ENCODE measurements at regions not wholly inside any gene's neighbourhood (a gene's known extent, or its start where the extent isn't known, plus 50 kb on each side); places are given as distances from the start of the nearest gene placed in this dataset.

GRCh38 chr13:73223372-73223781, 164.6 kb downstream of the KLF5 start:
- Histone ChIP-seq H3K27ac (ENCODE audit: insufficient read depth, low read depth, low read length, poor library complexity, severe bottlenecking) (no peak overlapping the region), H3K27me3 (ENCODE audit: control insufficient read depth, insufficient read depth, low read length, poor library complexity, severe bottlenecking) (no peaks in the 10 kb centered on the region), H3K36me3 (ENCODE audit: control insufficient read depth, insufficient read depth, low read length) (no peaks in the 10 kb centered on the region), H3K4me3 (ENCODE audit: insufficient read depth, low read depth, low read length) (no peak overlapping the region), H3K4me1 (ENCODE audit: control insufficient read depth, insufficient read depth, low read length) (no peaks in the 10 kb centered on the region), H3K9me3 (ENCODE audit: control insufficient read depth, low read length) (no peaks in the 10 kb centered on the region)
- 79 to 81% methylated on average over 5 of the region's 5 CpGs for WGBS, 2 experiments

DNA sequence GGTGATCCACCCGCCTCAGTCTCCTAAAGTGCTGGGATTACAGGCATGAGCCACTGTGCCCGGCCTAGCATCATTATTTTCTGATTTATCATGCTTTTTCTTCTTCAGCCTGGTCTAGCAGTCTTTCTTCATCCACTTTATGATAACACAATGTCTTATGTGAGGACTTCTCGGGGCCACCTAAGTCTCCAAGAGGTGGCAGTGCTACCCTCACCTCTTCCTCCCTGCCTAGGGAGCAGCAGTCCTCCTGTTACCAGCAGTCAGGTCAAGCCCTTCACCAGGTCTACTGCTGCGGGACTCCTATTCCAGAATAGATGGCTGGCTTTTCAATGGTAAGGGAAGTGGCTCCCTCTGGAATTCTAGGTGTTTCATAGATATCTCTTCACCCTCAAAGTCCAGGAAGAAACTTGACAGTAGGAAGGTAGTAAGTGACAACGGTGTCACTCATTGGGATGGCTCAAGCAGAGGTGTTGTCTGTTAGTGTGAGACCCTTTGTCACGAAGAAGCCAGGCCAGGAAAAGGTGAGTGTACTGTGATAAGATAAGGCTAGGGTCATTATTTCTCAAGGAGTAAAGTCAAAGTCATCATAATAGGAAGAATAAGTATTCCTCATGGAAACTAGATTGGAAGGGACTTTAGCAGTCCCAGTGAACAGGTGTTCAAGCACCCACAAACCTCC, 164.0 kb downstream of the KLF5 start:
- Histone ChIP-seq H3K9me3 (ENCODE audit: control insufficient read depth, low read length) (no peaks in the 10 kb centered on the region), H3K4me3 (ENCODE audit: insufficient read depth, low read depth, low read length) (no peak overlapping the region), H3K27me3 (ENCODE audit: control insufficient read depth, insufficient read depth, low read length, poor library complexity, severe bottlenecking) (no peaks in the 10 kb centered on the region), H3K36me3 (ENCODE audit: control insufficient read depth, insufficient read depth, low read length) (no peaks in the 10 kb centered on the region), H3K4me1 (ENCODE audit: control insufficient read depth, insufficient read depth, low read length) (no peaks in the 10 kb centered on the region), H3K27ac (ENCODE audit: insufficient read depth, low read depth, low read length, poor library complexity, severe bottlenecking) (no peak overlapping the region)
- 89 to 94% methylated on average over 6 of the region's 6 CpGs for WGBS, 2 experiments

DNA sequence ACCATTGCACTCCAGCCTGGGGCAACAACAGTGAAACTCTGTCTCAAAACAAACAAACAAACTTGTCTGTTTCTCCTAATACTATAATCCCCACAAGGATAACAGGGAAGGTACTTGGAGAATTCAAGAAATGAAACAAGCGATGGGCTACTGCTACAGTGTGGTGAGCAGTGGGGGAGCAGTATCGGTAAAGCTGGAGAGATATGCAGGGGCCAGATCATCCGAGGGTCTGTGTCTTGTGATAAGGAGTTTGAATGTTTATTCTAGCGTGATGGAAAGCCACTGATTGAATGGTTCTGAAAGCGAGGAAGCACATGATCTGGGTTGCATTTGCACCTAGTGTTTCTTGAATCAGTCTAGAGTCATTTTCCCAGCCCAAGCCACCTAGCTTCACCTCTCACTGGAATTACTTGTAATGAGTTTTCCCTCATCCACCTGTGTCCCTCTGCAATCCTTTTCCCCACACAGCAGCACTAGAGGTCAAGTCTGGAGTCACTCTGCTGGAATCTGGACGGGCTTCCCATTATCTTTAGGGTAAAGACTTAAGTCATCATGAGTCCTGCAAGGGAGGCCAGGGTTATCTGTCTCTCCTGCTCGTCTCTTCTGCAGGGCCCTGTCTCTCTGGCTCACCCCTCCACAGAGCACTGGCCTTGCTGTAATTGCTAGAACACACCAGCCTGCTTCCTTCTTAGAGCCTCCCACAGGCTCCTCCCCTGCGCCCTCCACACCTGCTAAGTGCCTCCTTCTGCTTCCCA, 162.3 kb downstream of the KLF5 start:
- Histone ChIP-seq H3K36me3 (ENCODE audit: control insufficient read depth, insufficient read depth, low read length) (no peaks in the 10 kb centered on the region), H3K4me3 (ENCODE audit: insufficient read depth, low read depth, low read length) (no peak overlapping the region), H3K4me1 (ENCODE audit: control insufficient read depth, insufficient read depth, low read length) (no peaks in the 10 kb centered on the region), H3K9me3 (ENCODE audit: control insufficient read depth, low read length) (no peaks in the 10 kb centered on the region), H3K27me3 (ENCODE audit: control insufficient read depth, insufficient read depth, low read length, poor library complexity, severe bottlenecking) (no peaks in the 10 kb centered on the region), H3K27ac (ENCODE audit: insufficient read depth, low read depth, low read length, poor library complexity, severe bottlenecking) (no peak overlapping the region)
- WGBS, 2 experiments, result 75 to 80% methylated on average over 8 of the region's 8 CpGs

- no peaks in the 10 kb centered on the region for H3K27me3 ChIP-seq (ENCODE audit: control insufficient read depth, insufficient read depth, low read length, poor library complexity, severe bottlenecking)
Observed at GRCh38 chr13:73218181-73218580, 159.4 kb downstream of the KLF5 start.

GRCh38 chr13:73216381-73216831, 157.6 kb downstream of the KLF5 start:
- WGBS, 2 experiments, result 90 to 92% methylated on average over 5 of the region's 5 CpGs
- no peak overlapping the region for H3K27ac ChIP-seq (ENCODE audit: insufficient read depth, low read depth, low read length, poor library complexity, severe bottlenecking)
- H3K4me3 ChIP-seq (ENCODE audit: insufficient read depth, low read depth, low read length), result no peak overlapping the region
- no peaks in the 10 kb centered on the region for H3K4me1 ChIP-seq (ENCODE audit: control insufficient read depth, insufficient read depth, low read length)
- H3K27me3 ChIP-seq (ENCODE audit: control insufficient read depth, insufficient read depth, low read length, poor library complexity, severe bottlenecking), result no peaks in the 10 kb centered on the region
- no peaks in the 10 kb centered on the region for H3K36me3 ChIP-seq (ENCODE audit: control insufficient read depth, insufficient read depth, low read length)
- H3K9me3 ChIP-seq (ENCODE audit: control insufficient read depth, low read length), result no peaks in the 10 kb centered on the region

More at GRCh38 chr13:73218181-73218580, 159.4 kb downstream of the KLF5 start:
- no peaks in the 10 kb centered on the region for H3K4me1 ChIP-seq (ENCODE audit: control insufficient read depth, insufficient read depth, low read length)
- WGBS, 2 experiments, result 82 to 95% methylated on average over 1 of the region's 1 CpG
- no peaks in the 10 kb centered on the region for H3K36me3 ChIP-seq (ENCODE audit: control insufficient read depth, insufficient read depth, low read length)
- H3K27ac ChIP-seq (ENCODE audit: insufficient read depth, low read depth, low read length, poor library complexity, severe bottlenecking), result no peak overlapping the region
- H3K9me3 ChIP-seq (ENCODE audit: control insufficient read depth, low read length), result no peaks in the 10 kb centered on the region
- no peak overlapping the region for H3K4me3 ChIP-seq (ENCODE audit: insufficient read depth, low read depth, low read length)

DNA sequence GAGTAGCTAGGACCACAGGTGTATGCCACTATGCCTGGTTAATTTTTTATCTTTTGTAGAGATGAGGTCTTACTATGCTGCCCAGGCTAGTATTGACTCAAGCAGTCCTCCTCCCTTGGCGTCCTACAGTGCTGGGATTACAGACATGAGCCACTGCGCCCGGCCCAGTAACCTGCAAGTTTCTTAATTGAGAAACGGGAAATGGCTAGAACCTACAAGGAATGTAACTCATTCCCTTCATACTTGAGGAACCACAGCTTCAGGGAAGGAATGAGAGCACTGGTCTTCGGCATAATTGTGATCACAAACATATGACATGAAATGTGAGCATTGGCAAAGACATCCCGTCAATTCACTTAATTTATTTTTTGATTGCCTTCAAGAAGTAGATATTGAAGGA, 157.0 kb downstream of the KLF5 start:
- H3K4me1 ChIP-seq (ENCODE audit: control insufficient read depth, insufficient read depth, low read length), result no peaks in the 10 kb centered on the region
- H3K27ac ChIP-seq (ENCODE audit: insufficient read depth, low read depth, low read length, poor library complexity, severe bottlenecking), result no peak overlapping the region
- WGBS, 2 experiments, result 95 to 96% methylated on average over 6 of the region's 6 CpGs
- no peak overlapping the region for H3K4me3 ChIP-seq (ENCODE audit: insufficient read depth, low read depth, low read length)
- no peaks in the 10 kb centered on the region for H3K27me3 ChIP-seq (ENCODE audit: control insufficient read depth, insufficient read depth, low read length, poor library complexity, severe bottlenecking)
- H3K9me3 ChIP-seq (ENCODE audit: control insufficient read depth, low read length), result no peaks in the 10 kb centered on the region
- H3K36me3 ChIP-seq (ENCODE audit: control insufficient read depth, insufficient read depth, low read length), result no peaks in the 10 kb centered on the region

DNA sequence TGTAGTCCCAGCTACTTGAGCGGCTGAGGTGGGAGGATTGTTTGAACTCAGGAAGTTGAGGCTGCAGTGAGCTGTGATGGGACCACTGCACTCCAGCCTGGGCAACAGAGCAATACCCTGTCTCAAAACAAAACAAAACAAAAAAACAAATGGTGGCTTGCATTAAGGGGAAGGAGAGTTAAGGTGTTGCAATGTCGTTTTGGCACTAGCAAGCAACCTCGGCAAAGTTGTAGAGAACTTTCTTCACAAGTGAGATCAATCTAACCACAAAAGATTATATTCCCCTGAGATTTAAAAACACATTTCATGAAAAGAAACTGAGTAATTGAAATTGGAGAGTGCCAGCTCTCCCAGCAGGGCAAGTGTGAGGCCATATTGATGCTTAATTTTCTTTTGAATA, 153.7 kb downstream of the KLF5 start:
- H3K4me3 ChIP-seq (ENCODE audit: insufficient read depth, low read depth, low read length), result no peak overlapping the region
- H3K27me3 ChIP-seq (ENCODE audit: control insufficient read depth, insufficient read depth, low read length, poor library complexity, severe bottlenecking), result no peaks in the 10 kb centered on the region
- 92 to 100% methylated on average over 2 to 3 of the region's 3 CpGs for WGBS, 2 experiments
- no peaks in the 10 kb centered on the region for H3K36me3 ChIP-seq (ENCODE audit: control insufficient read depth, insufficient read depth, low read length)
- H3K4me1 ChIP-seq (ENCODE audit: control insufficient read depth, insufficient read depth, low read length), result no peaks in the 10 kb centered on the region
- H3K9me3 ChIP-seq (ENCODE audit: control insufficient read depth, low read length), result no peaks in the 10 kb centered on the region
- H3K27ac ChIP-seq (ENCODE audit: insufficient read depth, low read depth, low read length, poor library complexity, severe bottlenecking), result no peak overlapping the region

DNA sequence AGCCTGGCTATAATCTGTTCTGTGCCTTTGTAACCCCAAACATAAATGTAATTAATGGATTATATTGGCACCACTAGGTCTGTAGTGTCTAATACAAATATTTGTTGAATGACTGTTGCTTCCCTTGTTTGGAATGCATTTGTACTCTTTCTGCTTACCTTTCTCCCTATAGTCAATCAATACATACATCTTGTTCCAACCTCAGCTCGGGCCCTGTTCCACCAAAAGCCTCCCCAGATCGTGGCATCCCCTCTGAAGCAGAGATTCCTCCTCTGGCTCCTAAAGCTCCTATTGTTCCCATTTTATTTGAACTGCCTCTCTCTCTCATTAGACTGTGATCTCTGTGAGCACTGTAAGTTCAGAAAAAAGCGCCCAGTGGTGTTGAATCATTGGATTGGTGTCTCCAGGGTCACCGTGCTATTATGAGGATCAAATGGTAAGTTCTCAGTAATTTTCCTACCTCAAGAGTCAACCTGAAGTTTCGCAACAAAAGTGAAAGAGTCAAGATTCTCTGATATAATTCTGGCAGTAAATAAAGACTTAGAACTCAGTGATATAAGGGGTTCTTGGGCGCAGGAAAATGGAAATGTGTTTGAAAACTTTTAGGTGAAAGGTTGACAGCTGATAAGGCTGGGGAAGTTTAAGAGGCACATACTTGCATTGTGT, 151.5 kb downstream of the KLF5 start:
- H3K27ac ChIP-seq (ENCODE audit: insufficient read depth, low read depth, low read length, poor library complexity, severe bottlenecking), result no peak overlapping the region

DNA sequence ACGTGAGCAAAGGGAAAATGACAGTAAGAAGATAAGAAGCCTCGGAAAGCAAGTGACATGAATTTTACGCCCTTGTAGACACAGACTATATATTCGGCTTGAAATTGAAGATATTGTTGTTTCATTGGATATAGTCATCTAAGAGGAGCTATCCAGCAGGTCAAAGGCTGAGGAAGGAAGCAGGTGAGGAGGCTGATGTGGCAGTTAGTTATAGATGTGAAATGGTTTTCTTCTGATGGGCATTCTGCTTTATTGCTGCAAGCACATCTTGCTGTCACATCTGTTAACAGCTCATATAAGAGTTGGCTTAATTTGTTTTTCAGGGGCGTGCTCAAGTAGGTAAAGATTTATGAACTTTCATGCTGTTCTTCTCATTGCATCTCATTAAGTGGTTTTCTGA, 146.1 kb downstream of the KLF5 start:
- H3K9me3 ChIP-seq (ENCODE audit: control insufficient read depth, low read length), result no peaks in the 10 kb centered on the region
- 90 to 95% methylated on average over 4 to 5 of the region's 5 CpGs for WGBS, 2 experiments
- H3K27ac ChIP-seq (ENCODE audit: insufficient read depth, low read depth, low read length, poor library complexity, severe bottlenecking), result no peak overlapping the region
- no peaks in the 10 kb centered on the region for H3K36me3 ChIP-seq (ENCODE audit: control insufficient read depth, insufficient read depth, low read length)
- H3K4me3 ChIP-seq (ENCODE audit: insufficient read depth, low read depth, low read length), result no peak overlapping the region
- no peaks in the 10 kb centered on the region for H3K27me3 ChIP-seq (ENCODE audit: control insufficient read depth, insufficient read depth, low read length, poor library complexity, severe bottlenecking)
- H3K4me1 ChIP-seq (ENCODE audit: control insufficient read depth, insufficient read depth, low read length), result no peaks in the 10 kb centered on the region

More for the DNA sequence above, 151.5 kb downstream of the KLF5 start:
- H3K36me3 ChIP-seq (ENCODE audit: control insufficient read depth, insufficient read depth, low read length), result no peaks in the 10 kb centered on the region
- H3K4me1 ChIP-seq (ENCODE audit: control insufficient read depth, insufficient read depth, low read length), result no peaks in the 10 kb centered on the region
- H3K4me3 ChIP-seq (ENCODE audit: insufficient read depth, low read depth, low read length), result no peak overlapping the region
- no peaks in the 10 kb centered on the region for H3K27me3 ChIP-seq (ENCODE audit: control insufficient read depth, insufficient read depth, low read length, poor library complexity, severe bottlenecking)
- no peaks in the 10 kb centered on the region for H3K9me3 ChIP-seq (ENCODE audit: control insufficient read depth, low read length)
- 77 to 78% methylated on average over 6 of the region's 6 CpGs for WGBS, 2 experiments

GRCh38 chr13:73201626-73202025, 142.8 kb downstream of the KLF5 start:
- Histone ChIP-seq H3K4me3 (ENCODE audit: insufficient read depth, low read depth, low read length) (no peak overlapping the region), H3K9me3 (ENCODE audit: control insufficient read depth, low read length) (no peaks in the 10 kb centered on the region), H3K4me1 (ENCODE audit: control insufficient read depth, insufficient read depth, low read length) (no peaks in the 10 kb centered on the region), H3K27ac (ENCODE audit: insufficient read depth, low read depth, low read length, poor library complexity, severe bottlenecking) (no peak overlapping the region), H3K27me3 (ENCODE audit: control insufficient read depth, insufficient read depth, low read length, poor library complexity, severe bottlenecking) (no peaks in the 10 kb centered on the region), H3K36me3 (ENCODE audit: control insufficient read depth, insufficient read depth, low read length) (no peaks in the 10 kb centered on the region)
- WGBS, 2 experiments, result 92 to 100% methylated on average over 1 to 2 of the region's 2 CpGs

All from ectodermal cell (in vitro differentiated cells).